HG03175 (cell line): ENCODE measurements at regions not wholly inside any gene's neighbourhood (a gene's known extent, or its start where the extent isn't known, plus 50 kb on each side); places are given as distances from the start of the nearest gene placed in this dataset.
A peak's percentile ranks its signal among the peaks of the same experiment; 100 is the strongest.

Source experiments
- ATAC-seq: cut with Tn5 transposase; IDR thresholded peaks from one replicate; pipeline ENCODE4 v1.9.1; 2021; ENCODE audit warnings: mild to moderate bottlenecking, moderate library complexity; ENCODE audit not compliant: unreplicated experiment

- ATAC-seq: no peak
Measured at GRCh38 chr2:223107825-223108224, 55.8 kb downstream of the KCNE4 start.

DNA sequence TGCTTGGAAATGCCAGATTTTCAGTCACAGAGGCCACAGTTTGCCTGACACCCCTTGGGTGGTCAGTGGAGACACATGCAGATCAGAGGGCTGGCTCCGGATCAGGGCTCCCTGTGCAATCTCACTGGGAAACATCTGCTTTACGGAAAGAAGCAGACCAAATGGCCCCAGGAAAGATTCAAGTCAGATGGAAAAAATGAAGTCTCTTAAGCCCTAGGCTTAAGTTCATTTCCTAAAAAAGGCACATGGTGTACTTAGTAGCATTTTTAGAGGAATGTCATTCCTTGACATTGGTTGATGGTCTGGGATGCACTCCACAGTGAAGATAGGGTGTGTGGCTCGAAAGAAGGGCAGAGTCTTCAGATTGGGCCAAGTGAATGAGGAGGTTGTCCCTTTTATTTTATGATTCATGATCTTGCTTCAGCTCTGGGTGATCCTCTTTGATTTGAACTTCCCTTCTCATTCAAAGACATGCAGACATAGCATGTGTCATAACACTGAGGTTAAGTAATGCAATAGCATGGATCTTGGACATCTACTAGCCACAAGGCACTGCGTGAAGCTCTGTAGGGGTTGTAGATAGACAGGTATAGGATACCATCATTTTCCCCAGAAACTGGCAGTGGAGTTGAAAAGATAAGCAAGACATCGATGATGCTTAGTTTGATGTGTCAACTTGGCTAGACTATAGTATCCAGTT is 56.5 kb downstream of the KCNE4 start:
- ATAC-seq: no peak

- ATAC-seq: no peak
Measured at GRCh38 chr2:223109341-223109740, 57.4 kb downstream of the KCNE4 start.

- ATAC-seq: no peak
Measured at GRCh38 chr2:223113161-223113560, 61.2 kb downstream of the KCNE4 start.

- no peak for ATAC-seq
Measured at GRCh38 chr2:223114170-223114569, 62.2 kb downstream of the KCNE4 start.

DNA sequence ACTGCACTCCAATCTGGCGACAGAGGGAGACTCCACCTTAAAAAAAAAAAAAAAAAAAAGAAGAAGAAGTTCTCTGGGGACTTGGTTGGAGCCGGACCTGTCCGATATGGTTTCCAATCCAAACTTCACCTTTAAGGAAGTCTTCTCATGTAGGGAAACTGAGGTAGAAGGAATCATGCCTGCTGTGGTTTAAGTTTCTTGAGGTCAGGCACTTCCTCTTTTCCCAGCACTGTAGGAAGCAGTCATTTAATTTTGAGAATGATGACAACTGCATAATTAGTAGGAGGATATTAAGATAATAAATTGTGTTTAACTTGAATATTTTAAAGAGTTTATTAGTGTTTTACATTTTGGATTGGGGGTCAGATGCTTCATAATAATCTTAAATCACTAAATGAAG is 62.9 kb downstream of the KCNE4 start:
- ATAC-seq: no peak

GRCh38 chr2:223117533-223117932 is 65.5 kb downstream of the KCNE4 start:
- ATAC-seq: no peak

DNA sequence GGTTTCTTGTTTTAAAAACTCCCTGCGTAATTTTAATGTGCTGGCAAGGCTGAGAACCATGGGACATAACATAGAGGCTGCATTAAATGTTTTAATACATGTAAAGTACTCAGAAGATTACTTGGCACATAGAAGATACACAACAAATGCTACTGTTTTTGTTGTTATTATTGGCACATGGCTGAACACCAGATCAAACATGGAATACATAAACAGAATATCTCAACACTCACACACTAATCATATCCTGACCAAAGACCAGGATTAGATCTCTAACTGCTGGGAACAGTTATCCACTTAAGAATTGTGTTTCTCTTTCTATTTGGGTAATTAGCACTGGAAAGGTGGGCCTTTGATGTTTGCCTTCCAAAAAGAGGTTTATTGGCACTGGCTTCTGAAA is 69.3 kb downstream of the KCNE4 start:
- no peak for ATAC-seq

DNA sequence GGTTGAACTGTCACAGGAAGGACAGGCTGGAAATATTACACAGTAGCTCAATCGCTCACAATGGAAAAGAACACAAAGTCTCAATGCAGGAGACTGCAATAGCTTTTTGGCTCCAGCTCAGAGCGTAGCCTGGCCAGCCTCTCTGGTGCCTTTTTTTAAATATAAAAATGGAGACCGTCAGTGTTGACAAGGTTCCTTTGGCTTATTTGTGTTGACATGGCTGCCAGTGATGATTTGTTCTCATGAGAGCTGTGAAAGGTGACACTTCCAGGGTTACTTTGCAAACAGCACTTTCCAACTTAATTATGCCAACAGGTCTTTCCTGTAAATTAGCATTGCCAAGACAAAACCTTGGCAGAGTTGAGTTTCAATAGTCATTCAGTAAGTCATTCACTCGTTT is 70.8 kb downstream of the KCNE4 start:
- no peak for ATAC-seq

DNA sequence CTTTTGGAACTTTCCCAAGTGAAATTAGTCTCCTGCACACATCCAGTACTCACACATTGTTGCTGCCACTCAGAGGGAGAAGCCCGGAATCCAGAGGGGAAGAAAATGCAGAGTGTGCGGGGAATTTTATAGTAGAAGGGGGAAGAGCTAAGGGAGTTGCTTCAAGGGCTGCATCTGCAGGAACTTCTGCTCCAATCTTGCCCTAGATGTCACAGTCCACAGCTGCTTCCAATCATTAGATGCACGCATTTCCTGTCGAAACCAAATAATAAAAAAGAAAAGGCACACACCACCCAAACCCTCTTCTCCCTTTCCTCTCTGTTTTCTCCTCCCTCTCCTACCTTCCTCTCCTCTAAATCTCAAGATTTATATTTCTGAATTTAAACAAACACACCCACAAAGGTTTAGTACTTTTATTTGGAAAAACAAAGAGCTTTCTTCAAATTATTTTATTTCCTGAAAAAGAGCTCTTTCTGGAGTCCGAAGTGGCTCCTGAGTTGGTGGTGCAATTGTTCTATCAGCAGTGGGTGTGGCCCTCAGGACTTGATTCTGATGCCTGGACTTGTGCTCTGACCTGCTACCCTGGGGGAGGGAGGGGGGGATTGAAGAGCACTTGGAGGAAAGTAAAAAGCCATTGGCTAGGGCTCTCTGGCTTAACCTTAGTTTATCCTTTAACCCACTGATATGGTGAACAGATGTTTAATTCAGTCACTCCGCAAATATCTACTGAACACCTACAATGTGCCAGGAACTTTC is 72.0 kb downstream of the KCNE4 start:
- ATAC-seq: no peak

DNA sequence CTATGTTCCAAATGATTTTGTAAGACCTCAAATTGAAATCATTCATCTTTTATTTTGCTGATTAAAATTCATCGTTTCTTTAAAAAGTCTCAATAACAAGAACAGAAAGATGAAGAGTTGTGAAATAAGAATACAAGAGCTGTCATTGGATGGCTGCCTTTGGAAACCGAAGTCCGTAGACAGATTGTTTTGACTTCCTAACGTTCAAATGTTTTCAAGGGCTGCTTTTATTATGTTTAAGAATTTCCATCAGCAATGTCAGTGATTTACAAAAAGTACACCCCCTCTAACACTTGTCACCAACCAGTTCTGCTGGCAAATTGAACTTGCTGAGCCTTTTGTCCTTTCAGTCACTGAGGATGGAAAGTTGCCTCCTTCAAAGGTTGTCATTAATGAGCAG is 89.6 kb downstream of the KCNE4 start:
- ATAC-seq: no peak

GRCh38 chr2:223142118-223142517 is 90.1 kb downstream of the KCNE4 start:
- no peak for ATAC-seq

DNA sequence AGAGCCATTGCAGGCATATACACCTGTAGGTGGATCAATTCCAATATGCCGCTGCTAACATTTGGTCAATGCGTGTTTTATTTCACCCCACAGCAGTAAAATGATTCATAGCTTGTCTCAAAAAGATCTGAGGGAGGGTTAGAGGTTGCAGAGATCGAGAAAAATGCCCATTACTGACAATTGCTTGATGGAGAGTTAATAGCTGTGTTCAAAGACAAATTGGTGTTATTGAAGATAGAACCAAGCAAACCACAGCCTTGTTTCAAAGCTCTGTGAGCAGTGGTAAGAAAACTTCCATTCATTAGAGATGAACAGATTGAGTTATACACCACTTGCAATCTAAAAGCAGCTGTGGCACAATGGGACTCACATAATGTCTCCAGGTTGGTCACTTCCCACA is 95.4 kb downstream of the KCNE4 start:
- no peak for ATAC-seq

- ATAC-seq: no peak
Measured at GRCh38 chr2:223148516-223148915, 96.5 kb downstream of the KCNE4 start.

DNA sequence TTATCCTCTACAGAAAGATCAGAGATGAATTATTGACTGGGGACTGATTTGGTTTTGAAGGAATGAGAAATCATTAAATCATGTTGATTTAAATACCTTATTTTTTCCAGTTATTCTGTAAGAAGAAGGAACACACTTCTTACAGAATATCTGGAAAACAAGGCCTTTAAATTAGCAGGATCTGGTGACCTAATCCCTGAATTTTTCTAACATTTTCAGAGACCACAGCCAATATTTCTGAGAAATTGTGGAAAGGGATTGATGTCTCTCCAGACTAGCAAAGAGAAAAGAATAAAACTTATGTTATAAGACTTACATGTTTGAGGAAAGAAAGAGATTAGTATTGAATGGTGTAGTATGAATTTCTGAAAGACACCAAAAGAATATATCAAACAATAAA is 104.0 kb downstream of the KCNE4 start:
- no peak for ATAC-seq

GRCh38 chr2:223161873-223162458 is 110.0 kb downstream of the KCNE4 start:
- no peak for ATAC-seq

DNA sequence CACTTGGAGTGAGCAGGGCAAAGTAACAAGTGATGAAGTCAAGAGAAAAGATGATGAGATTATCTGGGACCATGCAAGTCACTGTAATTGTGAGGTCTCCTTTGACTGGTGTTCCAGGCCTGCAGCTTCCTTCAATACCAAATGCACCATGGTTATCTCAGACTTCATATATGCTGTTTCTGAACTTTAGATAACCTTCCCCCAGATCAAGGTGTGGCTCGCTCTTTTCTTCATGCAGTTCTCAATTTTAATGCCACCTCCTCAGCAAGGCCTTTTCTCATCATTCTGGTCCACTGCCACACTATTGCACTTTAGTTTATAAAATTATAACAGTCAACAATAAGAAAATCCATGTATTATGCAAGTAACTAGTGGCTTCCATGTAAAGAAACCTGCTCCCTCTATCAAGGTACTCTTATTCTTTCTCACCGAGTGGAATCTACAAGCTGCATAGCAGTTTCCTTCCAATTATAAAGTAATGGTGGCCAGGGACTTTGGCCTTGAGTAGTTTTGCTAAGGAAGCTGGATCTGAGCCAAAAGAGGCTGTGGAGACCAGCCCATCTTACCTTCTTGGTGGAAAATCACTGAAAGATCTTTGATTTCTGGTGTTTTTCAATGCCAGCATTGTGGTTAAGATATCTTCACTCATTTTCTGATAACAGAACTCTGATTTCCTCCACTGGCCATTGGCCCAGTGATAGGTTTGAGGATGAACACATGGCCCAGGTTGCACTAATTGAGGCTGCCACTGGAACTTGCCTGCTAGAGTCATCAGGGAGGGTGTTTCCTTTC is 113.6 kb downstream of the KCNE4 start:
- no peak for ATAC-seq

DNA sequence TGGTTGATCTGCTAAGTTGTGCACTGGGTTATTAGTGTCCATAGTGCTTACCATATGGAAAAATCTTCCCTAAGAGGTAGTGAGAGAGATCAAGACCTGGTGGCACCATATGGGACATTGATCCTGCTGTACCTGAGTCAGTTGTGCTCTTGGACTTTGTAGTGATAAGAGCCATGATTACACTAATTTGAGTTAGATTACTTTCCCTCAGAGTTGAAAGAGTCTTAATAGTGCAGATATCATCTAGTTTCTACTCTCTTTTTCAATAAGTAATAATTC is 114.2 kb downstream of the KCNE4 start:
- ATAC-seq: no peak

DNA sequence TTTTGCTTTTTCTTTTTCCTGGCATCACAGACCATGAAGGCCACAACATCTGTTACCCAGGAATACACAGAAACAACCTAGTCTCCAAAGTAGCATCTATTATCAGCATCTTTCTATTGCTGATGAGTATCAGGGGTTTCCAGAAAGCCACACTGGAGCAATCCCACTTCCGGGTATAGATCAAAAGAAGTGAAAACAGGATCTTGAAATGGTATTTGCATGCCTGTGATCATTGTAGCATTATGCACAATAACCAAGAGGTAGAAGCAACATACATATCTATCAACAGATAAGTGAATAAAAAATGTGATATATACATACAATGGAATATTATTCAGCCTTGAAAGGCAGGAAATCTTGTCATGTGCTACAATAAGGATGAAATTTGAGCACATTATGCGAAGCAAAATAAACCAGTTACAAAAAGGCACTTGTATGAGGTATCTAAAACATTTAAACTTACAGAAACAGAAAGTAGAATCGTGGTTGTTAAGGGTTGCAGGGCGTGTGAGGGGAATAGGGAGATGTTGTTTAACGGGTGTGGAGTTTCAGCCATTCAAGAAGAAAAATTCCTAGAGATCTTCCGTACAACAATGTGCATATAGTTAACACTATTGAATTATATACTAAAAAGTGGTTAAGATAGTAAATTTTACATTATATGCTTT is 115.1 kb downstream of the KCNE4 start:
- no peak for ATAC-seq

DNA sequence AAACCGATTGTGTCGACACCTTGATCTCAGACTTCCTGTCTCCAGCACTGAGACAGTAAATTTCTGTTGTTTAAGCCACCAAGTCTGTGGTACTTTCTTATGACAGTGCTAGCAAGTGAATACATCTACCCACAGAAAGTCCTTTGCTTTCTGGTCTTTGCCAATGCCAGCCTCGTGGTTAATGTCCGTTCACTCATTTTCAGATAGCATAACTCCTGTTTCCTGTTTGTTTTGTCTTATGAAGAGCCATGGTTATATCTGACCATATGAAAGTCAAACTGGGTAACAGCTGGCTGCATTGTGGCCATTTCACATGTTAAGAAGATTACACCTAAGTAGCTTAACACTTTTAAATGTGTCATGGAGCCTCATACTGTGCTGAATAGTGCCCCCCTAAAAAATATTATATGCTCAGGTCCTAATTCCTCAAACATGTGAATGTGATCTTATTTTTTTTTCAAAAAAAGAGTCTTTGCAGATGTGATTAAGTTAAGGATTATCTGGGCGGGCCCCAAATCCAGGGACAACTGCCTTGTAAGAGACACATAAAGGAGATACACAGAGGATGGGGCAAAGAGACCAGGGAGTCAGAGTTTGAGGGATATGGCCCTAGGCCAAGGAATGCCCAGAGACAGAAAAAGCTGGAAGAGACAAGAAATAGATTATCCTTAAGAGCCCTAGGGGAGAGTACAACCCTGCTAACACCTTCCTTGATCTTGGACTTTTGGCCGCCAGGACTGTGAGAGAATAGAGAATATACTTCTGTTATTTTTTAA is 118.0 kb downstream of the KCNE4 start:
- ATAC-seq: peak; percentile 63
